Ascending aorta (tissue), 2 donors: ENCODE measurements at regions not wholly inside any gene's neighbourhood (a gene's known extent, or its start where the extent isn't known, plus 50 kb on each side); places are given as distances from the start of the nearest gene placed in this dataset.

Source experiments
- DNase-seq, 2 donors: peaks; one replicate each; pipeline ENCODE4 v3.0.0-alpha.2; 2019; ENCODE audit warnings: low spot score in 2 of 2
- H3K27ac ChIP-seq, 2 donors: fragments of 200-600 bp; sonication (generic); one replicate each; pipeline ENCODE4 v1.5.1; 2016 to 2017; ENCODE audit warnings: mild to moderate bottlenecking in 1 of 2
- H3K27me3 ChIP-seq: fragments of 200-600 bp; sonication (generic); one replicate; pipeline ENCODE4 v1.5.1; 2017
- H3K36me3 ChIP-seq, 2 donors: fragments of 200-600 bp; sonication (generic); one replicate each; pipeline ENCODE4 v1.5.1; 2016
- H3K4me1 ChIP-seq, 2 donors: fragments of 200-600 bp; sonication (generic); one replicate each; pipeline ENCODE4 v1.5.1; 2016 to 2017; ENCODE audit warnings: mild to moderate bottlenecking in 1 of 2
- H3K4me3 ChIP-seq, 2 donors: fragments of 200-600 bp; sonication (generic); one replicate each; pipeline ENCODE4 v1.5.1; 2016 to 2017; ENCODE audit warnings: mild to moderate bottlenecking in 1 of 2
- H3K9me3 ChIP-seq, 2 donors: fragments of 200-600 bp; sonication (generic); one replicate each; pipeline ENCODE4 v1.5.1; 2016
- intact Hi-C: fragments of 100-400 bp; cut with DNase I; formaldehyde crosslinking; loops from one replicate; pipeline ENCODE4 v1.15.1; 2023
- TF ChIP-seq, protein P1 (sequence below), 3 experiments: fragments of 200-600 bp in 2 of 3; fragments of 450-650 bp in 1 of 3; sonication (generic) in 2 of 3; IDR thresholded peaks; one replicate each; pipeline ENCODE4 v1.5.1; 2016 to 2019; ENCODE audit warnings: antibody characterized with exemption in 3 of 3, mild to moderate bottlenecking in 1 of 3, moderate library complexity in 1 of 3

DNA sequence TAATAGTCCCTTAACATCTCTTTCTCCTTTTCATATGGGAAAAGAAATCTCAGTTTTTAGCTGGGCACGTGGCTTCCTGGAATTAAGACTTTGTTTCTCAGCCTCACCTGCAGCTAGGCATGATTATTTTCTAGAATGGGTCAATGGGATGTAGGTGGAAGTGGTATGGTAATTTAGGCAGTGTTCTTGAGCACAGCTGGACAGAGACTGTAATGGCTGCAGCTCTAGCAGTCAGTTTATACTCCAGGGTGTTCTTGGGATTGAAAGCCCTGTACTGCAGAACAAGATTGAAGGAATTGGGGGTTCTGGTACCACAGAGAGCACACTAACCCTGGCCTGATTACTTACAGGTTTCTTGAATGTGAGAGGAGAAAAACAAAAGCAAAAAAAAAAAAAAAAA is 455.9 kb upstream of the ZNF608 start:
- DNase-seq, result no peak
- intact Hi-C loops, result no loop called here
- H3K4me1 ChIP-seq, result no peaks in the 10 kb centered on the region
- H3K9me3 ChIP-seq, result no peaks in the 10 kb centered on the region
- no peak overlapping the region for H3K27ac ChIP-seq
- H3K4me3 ChIP-seq, result no peak overlapping the region
- no peaks in the 10 kb centered on the region for H3K36me3 ChIP-seq
- TF ChIP-seq, protein P1, sequence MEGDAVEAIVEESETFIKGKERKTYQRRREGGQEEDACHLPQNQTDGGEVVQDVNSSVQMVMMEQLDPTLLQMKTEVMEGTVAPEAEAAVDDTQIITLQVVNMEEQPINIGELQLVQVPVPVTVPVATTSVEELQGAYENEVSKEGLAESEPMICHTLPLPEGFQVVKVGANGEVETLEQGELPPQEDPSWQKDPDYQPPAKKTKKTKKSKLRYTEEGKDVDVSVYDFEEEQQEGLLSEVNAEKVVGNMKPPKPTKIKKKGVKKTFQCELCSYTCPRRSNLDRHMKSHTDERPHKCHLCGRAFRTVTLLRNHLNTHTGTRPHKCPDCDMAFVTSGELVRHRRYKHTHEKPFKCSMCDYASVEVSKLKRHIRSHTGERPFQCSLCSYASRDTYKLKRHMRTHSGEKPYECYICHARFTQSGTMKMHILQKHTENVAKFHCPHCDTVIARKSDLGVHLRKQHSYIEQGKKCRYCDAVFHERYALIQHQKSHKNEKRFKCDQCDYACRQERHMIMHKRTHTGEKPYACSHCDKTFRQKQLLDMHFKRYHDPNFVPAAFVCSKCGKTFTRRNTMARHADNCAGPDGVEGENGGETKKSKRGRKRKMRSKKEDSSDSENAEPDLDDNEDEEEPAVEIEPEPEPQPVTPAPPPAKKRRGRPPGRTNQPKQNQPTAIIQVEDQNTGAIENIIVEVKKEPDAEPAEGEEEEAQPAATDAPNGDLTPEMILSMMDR (IDR thresholded peaks at IDR 0.05), result no peak
- H3K27me3 ChIP-seq, result no peaks in the 10 kb centered on the region

DNA sequence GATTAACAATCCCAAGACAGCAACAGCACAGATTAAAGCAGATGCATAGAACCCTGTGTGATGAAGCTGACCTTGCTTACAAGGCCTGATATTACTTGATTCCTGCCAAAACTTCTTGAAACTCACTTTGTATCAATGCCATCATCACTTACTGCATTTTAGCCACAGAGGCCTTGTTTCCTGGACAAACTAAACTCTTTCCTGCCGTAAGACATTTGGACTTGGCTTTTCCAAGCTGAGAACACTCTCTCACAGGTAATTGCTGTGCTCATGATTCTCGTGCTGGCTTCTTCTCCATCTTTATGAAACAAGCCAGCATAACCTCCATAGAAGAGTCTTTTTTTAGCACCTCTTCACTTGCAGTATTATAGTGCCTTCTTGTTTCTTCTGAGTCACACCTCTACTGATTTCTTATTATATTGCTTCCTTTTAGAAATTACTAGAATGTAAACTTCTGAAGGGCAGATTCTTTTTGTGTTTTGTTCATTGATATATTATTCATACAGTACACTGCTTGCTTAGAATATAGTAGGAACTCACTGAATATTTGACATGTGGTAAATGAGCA is 456.5 kb upstream of the ZNF608 start:
- TF ChIP-seq, protein P1 (IDR thresholded peaks at IDR 0.05), result no peak
- H3K27ac ChIP-seq, result no peak overlapping the region

DNA sequence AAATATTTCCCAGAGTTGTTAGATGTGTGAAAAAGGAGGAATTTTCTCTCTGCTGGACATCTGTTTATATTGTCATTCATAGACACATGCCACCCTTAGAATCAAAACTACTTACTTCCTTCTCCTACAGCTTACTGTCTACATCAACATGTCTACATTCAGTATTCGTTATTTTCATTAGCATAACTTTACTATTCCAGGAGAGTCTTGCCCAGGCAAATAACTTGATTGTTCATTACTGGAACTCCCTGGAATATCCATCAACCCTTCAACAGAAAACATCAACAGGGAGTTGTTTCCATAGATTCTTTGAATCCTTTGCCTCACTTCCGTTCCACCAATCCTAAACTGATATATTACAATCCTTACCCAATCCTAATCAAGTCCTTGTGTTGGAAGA is 457.5 kb upstream of the ZNF608 start:
- TF ChIP-seq, protein P1 (IDR thresholded peaks at IDR 0.05), result no peak
- H3K4me1 ChIP-seq, result no peaks in the 10 kb centered on the region

More for the DNA sequence above, 456.5 kb upstream of the ZNF608 start:
- DNase-seq, result no peak
- Histone ChIP-seq H3K4me1 (no peaks in the 10 kb centered on the region), H3K4me3 (no peak overlapping the region), H3K27me3 (no peaks in the 10 kb centered on the region), H3K9me3 (no peaks in the 10 kb centered on the region), H3K36me3 (no peaks in the 10 kb centered on the region)
- intact Hi-C loops, result no loop called here

DNA sequence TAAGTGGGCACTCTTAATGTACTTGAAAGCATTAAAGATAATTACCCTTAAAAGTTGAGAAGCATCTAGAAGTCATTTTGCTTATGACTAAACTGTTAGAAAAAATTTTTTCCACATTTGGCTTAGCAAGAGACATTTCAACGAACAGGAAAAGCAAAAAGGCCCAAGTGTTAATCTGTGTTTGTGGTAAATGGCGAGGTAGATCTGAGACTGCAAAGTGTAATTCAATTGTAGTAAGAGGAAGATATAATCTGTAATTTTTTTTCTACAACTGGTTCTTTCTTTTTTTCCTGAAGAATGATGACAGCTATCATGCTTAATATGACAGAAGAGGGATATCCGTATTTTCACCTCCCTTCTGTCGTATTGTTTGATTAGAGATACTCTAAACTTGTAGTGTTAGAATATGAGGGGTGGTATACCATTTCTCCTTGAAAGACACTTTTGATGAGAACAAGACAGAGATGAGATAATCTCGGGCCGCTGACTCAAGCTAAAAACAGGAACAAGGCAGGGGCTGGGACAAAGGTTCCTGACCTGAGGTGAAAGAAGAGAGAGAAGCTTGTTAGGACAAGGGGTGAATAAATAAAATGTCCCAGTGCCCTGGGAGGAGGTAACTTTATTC is 459.3 kb upstream of the ZNF608 start:
- TF ChIP-seq, protein P1 (IDR thresholded peaks at IDR 0.05), result no peak
- no peak overlapping the region for H3K27ac ChIP-seq
- H3K4me1 ChIP-seq, result no peaks in the 10 kb centered on the region
- DNase-seq, result no peak
- H3K36me3 ChIP-seq, result no peaks in the 10 kb centered on the region
- intact Hi-C loops, result no loop called here
- no peak overlapping the region for H3K4me3 ChIP-seq
- no peaks in the 10 kb centered on the region for H3K9me3 ChIP-seq
- no peaks in the 10 kb centered on the region for H3K27me3 ChIP-seq

More for the DNA sequence above, 457.5 kb upstream of the ZNF608 start:
- intact Hi-C loops, result no loop called here
- no peak for DNase-seq
- no peak overlapping the region for H3K27ac ChIP-seq
- no peak overlapping the region for H3K4me3 ChIP-seq
- H3K9me3 ChIP-seq, result no peaks in the 10 kb centered on the region
- H3K36me3 ChIP-seq, result no peaks in the 10 kb centered on the region
- H3K27me3 ChIP-seq, result no peaks in the 10 kb centered on the region

DNA sequence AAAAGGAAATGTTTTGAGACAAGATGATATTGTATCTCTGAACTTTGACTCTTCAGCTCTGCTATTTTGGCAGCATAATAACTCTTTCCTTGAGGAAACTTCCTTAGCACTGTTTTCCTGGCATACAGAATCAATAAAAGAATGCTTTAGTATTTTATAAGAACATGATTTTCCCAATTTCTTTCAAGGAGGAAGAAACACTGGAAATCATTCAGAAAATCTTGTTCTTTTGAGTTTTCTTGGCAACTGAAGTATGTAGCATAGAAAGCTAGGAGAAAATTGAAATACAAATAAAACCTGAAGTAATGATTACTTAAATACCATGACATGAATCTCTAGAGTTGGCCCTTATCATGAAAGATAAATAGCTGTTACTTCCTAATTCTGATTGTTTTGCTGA is 461.4 kb upstream of the ZNF608 start:
- TF ChIP-seq, protein P1 (IDR thresholded peaks at IDR 0.05), result no peak
- H3K36me3 ChIP-seq, result no peaks in the 10 kb centered on the region
- H3K4me3 ChIP-seq, result no peak overlapping the region
- H3K27me3 ChIP-seq, result no peaks in the 10 kb centered on the region
- H3K4me1 ChIP-seq, result no peaks in the 10 kb centered on the region
- no peak overlapping the region for H3K27ac ChIP-seq
- no peaks in the 10 kb centered on the region for H3K9me3 ChIP-seq
- intact Hi-C loops, result no loop called here
- no peak for DNase-seq
